Uterus (tissue), 3 donors: ENCODE measurements at regions not wholly inside any gene's neighbourhood (a gene's known extent, or its start where the extent isn't known, plus 50 kb on each side); places are given as distances from the start of the nearest gene placed in this dataset.
"Not testable (repeated sequence)": the region's sequence is repeated elsewhere in the genome, so short reads cannot be mapped to it uniquely, and the experiment has no call there.

Source experiments
- DNase-seq, 2 donors: peaks; one replicate each; pipeline ENCODE4 v3.0.0-alpha.2; 2019 to 2020
- H3K27ac ChIP-seq, 2 donors: fragments of 200-600 bp; sonication (generic); 1 replicate in 1 of 2; 2 replicates in 1 of 2; pipeline ENCODE4 v1.5.1; 2016 to 2018
- H3K27me3 ChIP-seq, 2 donors: fragments of 200-600 bp; sonication (generic); one replicate each; pipeline ENCODE4 v1.5.1; 2018 to 2019; ENCODE audit warnings: control low read depth in 1 of 2
- H3K36me3 ChIP-seq, 2 donors: fragments of 200-600 bp; sonication (generic); one replicate each; pipeline ENCODE4 v1.5.1; 2019; ENCODE audit warnings: control low read depth in 1 of 2
- H3K4me1 ChIP-seq, 2 donors: fragments of 200-600 bp; sonication (generic); one replicate each; pipeline ENCODE4 v1.5.1; 2018 to 2019; ENCODE audit warnings: control low read depth in 1 of 2
- H3K4me3 ChIP-seq, 2 donors: fragments of 200-600 bp; sonication (generic); 1 replicate in 1 of 2; 2 replicates in 1 of 2; pipeline ENCODE4 v1.5.1; 2018 to 2019; ENCODE audit warnings: mild to moderate bottlenecking in 1 of 2
- H3K9me3 ChIP-seq, 2 donors: fragments of 200-600 bp; sonication (generic); one replicate each; pipeline ENCODE4 v1.5.1; 2019; ENCODE audit warnings: control low read depth in 1 of 2
- POLR2A ChIP-seq, 2 donors: fragments of 450-650 bp; IDR thresholded peaks; one replicate each; pipeline ENCODE4 v1.6.1; 2016; ENCODE audit warnings: antibody characterized with exemption in 2 of 2, mild to moderate bottlenecking in 1 of 2, moderate library complexity in 1 of 2
- intact Hi-C: fragments of 100-400 bp; cut with DNase I; formaldehyde crosslinking; loops from one replicate; pipeline ENCODE4 v1.15.1; 2023; ENCODE audit warnings: low total_unique reads
- TF ChIP-seq, protein P1 (sequence below), 4 experiments: fragments of 200-600 bp in 2 of 4; fragments of 450-650 bp in 2 of 4; sonication (generic) in 2 of 4; IDR thresholded peaks; one replicate each; pipeline ENCODE4 v1.5.1; 2016 to 2019; ENCODE audit warnings: antibody characterized with exemption in 4 of 4, mild to moderate bottlenecking in 2 of 4, moderate library complexity in 1 of 4
- donor health status: DM: yes; HTN: yes; CAD: no.

DNA sequence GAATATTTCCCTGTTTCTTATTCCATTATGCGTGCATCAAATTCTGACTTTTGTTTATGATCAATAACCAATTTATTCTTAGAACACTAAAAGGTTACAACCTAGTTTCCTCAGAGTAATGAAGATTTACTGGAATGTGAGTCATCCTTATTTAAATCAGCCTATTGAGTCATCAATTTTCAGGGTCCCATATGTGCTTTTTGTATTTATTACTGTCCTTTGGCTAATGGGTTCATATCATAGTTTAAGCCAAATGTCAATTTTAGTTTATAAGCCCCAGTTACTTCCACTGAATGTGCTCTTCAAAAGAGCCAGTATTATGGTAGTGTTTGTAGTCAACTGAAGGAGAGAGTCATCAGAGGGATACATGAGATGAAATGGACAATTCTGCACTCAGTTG, 359.2 kb downstream of the PRR16 start:
- TF ChIP-seq POLR2A (IDR thresholded peaks at IDR 0.05): no peak
- TF ChIP-seq, protein P1, sequence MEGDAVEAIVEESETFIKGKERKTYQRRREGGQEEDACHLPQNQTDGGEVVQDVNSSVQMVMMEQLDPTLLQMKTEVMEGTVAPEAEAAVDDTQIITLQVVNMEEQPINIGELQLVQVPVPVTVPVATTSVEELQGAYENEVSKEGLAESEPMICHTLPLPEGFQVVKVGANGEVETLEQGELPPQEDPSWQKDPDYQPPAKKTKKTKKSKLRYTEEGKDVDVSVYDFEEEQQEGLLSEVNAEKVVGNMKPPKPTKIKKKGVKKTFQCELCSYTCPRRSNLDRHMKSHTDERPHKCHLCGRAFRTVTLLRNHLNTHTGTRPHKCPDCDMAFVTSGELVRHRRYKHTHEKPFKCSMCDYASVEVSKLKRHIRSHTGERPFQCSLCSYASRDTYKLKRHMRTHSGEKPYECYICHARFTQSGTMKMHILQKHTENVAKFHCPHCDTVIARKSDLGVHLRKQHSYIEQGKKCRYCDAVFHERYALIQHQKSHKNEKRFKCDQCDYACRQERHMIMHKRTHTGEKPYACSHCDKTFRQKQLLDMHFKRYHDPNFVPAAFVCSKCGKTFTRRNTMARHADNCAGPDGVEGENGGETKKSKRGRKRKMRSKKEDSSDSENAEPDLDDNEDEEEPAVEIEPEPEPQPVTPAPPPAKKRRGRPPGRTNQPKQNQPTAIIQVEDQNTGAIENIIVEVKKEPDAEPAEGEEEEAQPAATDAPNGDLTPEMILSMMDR (IDR thresholded peaks at IDR 0.05): no peak
- DNase-seq: no peak
- Histone ChIP-seq H3K4me3 (no peak overlapping the region), H3K36me3 (no peaks in the 10 kb centered on the region), H3K9me3 (no peaks in the 10 kb centered on the region), H3K4me1 (no peaks in the 10 kb centered on the region), H3K27me3 (no peaks in the 10 kb centered on the region), H3K27ac (no peak overlapping the region)
- intact Hi-C loops: no loop called here

DNA sequence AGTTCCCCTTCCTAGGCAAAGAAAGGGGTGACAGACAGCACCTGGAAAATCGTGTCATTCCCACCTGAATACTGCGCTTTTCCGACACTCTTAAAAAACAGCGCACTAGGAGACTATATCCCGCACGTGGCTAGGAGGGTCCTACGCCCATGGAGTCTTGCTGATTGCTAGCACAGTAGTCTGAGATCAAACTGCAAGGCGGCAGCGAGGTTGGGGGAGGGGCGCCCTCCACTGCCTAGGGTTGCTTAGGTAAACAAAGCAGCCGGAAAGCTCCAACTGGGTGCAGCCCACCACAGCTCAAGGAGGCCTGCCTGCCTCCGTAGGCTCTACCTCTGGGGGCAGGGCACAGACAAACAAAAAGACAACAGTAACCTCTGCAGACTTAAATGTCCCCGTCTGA, 367.5 kb downstream of the PRR16 start:
- H3K36me3 ChIP-seq, H3K4me1 ChIP-seq, H3K27me3 ChIP-seq, H3K9me3 ChIP-seq, DNase-seq, intact Hi-C loops, H3K4me3 ChIP-seq, H3K27ac ChIP-seq: not testable (repeated sequence)

DNA sequence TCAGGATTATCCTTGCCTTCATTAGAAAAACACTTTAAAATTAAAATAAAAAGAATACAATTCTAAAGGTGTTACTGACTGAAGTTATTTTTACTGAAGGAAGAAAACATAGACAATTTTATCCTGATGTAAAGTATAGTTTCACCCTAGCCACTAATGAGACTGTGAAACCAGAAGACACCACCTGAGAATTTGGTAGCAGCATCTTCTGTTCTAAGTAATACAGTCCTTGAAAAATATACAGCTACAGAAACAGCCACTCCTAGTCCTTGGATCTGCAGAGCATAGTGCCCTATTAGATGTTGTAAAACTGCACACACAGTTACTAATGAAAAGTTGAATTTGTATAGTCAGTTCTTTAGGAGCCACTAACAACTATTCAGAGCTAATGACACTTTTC, 377.7 kb downstream of the PRR16 start:
- no peaks in the 10 kb centered on the region for H3K9me3 ChIP-seq
- no peak for TF ChIP-seq POLR2A (IDR thresholded peaks at IDR 0.05)
- TF ChIP-seq, protein P1 (IDR thresholded peaks at IDR 0.05): no peak
- intact Hi-C loops: no loop called here
- no peaks in the 10 kb centered on the region for H3K36me3 ChIP-seq
- no peak overlapping the region for H3K27ac ChIP-seq
- H3K27me3 ChIP-seq: no peaks in the 10 kb centered on the region
- H3K4me1 ChIP-seq: no peaks in the 10 kb centered on the region
- no peak for DNase-seq
- no peak overlapping the region for H3K4me3 ChIP-seq

DNA sequence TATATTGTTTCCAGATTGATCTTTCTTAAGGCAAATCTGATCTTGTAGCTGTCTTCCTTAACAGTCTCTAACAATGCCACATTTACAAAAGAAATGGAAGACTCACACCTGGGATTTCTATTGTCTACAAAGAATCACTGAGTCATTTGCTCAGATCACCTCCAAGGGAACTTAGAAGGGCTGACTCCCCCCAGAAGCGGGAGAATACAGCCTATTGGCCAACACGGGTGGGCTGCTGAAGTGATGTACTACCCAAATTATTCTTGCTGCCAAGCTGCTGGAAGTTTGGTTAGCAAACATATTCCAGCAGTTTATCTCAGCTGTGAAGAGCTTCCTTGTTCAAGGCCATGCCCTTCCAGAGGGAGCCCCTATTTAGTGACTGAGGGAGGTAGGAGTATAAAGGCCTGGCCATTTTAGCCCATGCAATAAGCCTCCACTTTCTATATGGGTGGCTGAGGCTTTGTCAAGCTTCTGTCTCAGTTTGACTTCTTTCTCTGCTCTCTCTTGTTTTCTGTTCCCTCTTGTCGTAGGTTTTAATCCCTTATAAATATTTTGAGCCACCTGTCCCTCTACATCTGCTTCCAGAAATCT, 379.4 kb downstream of the PRR16 start:
- no peaks in the 10 kb centered on the region for H3K27me3 ChIP-seq
- no peaks in the 10 kb centered on the region for H3K9me3 ChIP-seq
- no peaks in the 10 kb centered on the region for H3K36me3 ChIP-seq
- intact Hi-C loops: no loop called here
- TF ChIP-seq, protein P1 (IDR thresholded peaks at IDR 0.05): no peak
- TF ChIP-seq POLR2A (IDR thresholded peaks at IDR 0.05): no peak
- H3K4me3 ChIP-seq: no peak overlapping the region
- no peak overlapping the region for H3K27ac ChIP-seq
- no peaks in the 10 kb centered on the region for H3K4me1 ChIP-seq
- DNase-seq: no peak

DNA sequence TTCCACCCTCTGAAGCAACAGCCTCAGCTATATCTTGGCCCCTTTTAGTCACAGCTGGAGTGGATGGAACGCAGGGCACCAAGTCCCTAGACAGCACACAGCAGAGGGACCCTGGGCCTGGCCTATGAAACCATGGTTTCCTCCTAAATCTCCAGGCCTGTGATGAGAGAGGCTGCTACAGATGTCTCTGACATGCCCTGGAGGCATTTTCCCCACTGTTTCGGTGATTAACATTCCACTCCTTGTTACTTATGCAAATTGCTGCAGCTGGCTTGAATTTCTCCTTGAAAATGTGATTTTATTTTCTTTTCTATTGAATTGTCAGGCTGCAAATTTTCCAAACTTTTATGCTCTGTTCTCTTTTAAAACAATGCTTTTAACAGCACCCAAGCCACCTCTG, 384.8 kb downstream of the PRR16 start:
- intact Hi-C loops: no loop called here
- H3K4me1 ChIP-seq: no peaks in the 10 kb centered on the region
- no peak overlapping the region for H3K4me3 ChIP-seq
- DNase-seq: no peak
- no peak overlapping the region for H3K27ac ChIP-seq
- H3K9me3 ChIP-seq: no peaks in the 10 kb centered on the region
- no peaks in the 10 kb centered on the region for H3K27me3 ChIP-seq
- H3K36me3 ChIP-seq: no peaks in the 10 kb centered on the region
- no peak for TF ChIP-seq POLR2A (IDR thresholded peaks at IDR 0.05)
- TF ChIP-seq, protein P1 (IDR thresholded peaks at IDR 0.05): no peak
